ENCODE measurements at regions not wholly inside any gene's neighbourhood (a gene's known extent, or its start where the extent isn't known, plus 50 kb on each side); places are given as distances from the start of the nearest gene placed in this dataset.

DNA sequence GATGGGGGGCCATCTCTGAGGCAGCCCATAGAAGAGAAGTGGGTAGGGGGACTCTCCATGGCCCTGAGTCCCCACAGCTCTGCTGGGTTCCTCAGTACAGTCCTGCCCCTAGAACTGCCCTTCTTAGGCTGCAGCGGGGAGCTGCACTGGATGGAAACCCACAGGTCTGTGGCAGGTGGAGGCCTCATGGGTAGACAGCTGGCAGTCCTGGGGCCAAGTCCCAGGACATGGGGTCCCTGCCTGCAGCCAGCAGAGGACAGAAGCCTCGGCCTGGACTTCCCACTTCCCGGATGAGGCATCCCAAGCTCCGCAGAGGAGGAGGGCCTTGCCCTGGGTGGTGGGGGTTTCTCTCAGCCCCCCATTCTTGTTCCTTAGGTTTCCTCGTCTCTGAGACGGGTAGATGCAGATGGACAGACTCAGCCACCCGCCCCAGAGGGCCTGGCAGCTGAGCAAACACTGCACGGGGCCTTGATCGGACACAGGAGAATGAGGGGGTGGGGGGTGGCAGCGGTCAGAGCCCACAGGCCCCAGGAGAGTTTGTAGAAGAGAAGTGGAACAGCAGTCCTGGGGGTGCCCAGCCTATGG is 153.8 kb downstream of the C9orf50 start:
- intact Hi-C loops (cut with micrococcal nuclease) = no loop called here

GRCh38 chr9:129465834-129466535 is 154.9 kb downstream of the C9orf50 start:
- no peaks in the 10 kb centered on the region for H3K9me3 Mint-ChIP-seq
- no peaks in the 10 kb centered on the region for H3K36me3 Mint-ChIP-seq (ENCODE audit: low read depth)
- peaks cover 16% of the 10 kb centered on the region for H3K4me1 Mint-ChIP-seq (ENCODE audit: low read depth)
- H3K4me3 Mint-ChIP-seq (ENCODE audit: low read depth) = no peak overlapping the region
- H3K27me3 Mint-ChIP-seq (ENCODE audit: low read depth) = no peaks in the 10 kb centered on the region
- DNase-seq (ENCODE audit: low spot score) = no peak
- H3K27ac Mint-ChIP-seq = no peak overlapping the region
- intact Hi-C loops (cut with micrococcal nuclease) = no loop called here

More for the DNA sequence above, 153.8 kb downstream of the C9orf50 start:
- Mint-ChIP-seq H3K27me3 (ENCODE audit: low read depth) (no peaks in the 10 kb centered on the region), H3K27ac (no peak overlapping the region), H3K36me3 (ENCODE audit: low read depth) (no peaks in the 10 kb centered on the region), H3K4me1 (ENCODE audit: low read depth) (peaks cover 18% of the 10 kb centered on the region), H3K4me3 (ENCODE audit: low read depth) (no peak overlapping the region), H3K9me3 (no peaks in the 10 kb centered on the region)
- no peak for DNase-seq (ENCODE audit: low spot score)

- H3K4me1 Mint-ChIP-seq (ENCODE audit: low read depth) = peaks cover 14% of the 10 kb centered on the region
- no peaks in the 10 kb centered on the region for H3K27me3 Mint-ChIP-seq (ENCODE audit: low read depth)
- no peaks in the 10 kb centered on the region for H3K36me3 Mint-ChIP-seq (ENCODE audit: low read depth)
- no peak overlapping the region for H3K4me3 Mint-ChIP-seq (ENCODE audit: low read depth)
- H3K27ac Mint-ChIP-seq = no peak overlapping the region
- intact Hi-C loops (cut with micrococcal nuclease) = no loop called here
- DNase-seq (ENCODE audit: low spot score) = no peak
- no peaks in the 10 kb centered on the region for H3K9me3 Mint-ChIP-seq
Observed at GRCh38 chr9:129464972-129465833, 155.7 kb downstream of the C9orf50 start.

GRCh38 chr9:129463994-129464393 is 156.9 kb downstream of the C9orf50 start:
- DNase-seq (ENCODE audit: low spot score) = no peak
- intact Hi-C loops (cut with micrococcal nuclease) = no loop called here
- Mint-ChIP-seq H3K27ac (no peak overlapping the region), H3K4me1 (ENCODE audit: low read depth) (peaks cover 15% of the 10 kb centered on the region), H3K4me3 (ENCODE audit: low read depth) (no peak overlapping the region), H3K9me3 (no peaks in the 10 kb centered on the region), H3K36me3 (ENCODE audit: low read depth) (no peaks in the 10 kb centered on the region), H3K27me3 (ENCODE audit: low read depth) (no peaks in the 10 kb centered on the region)

DNA sequence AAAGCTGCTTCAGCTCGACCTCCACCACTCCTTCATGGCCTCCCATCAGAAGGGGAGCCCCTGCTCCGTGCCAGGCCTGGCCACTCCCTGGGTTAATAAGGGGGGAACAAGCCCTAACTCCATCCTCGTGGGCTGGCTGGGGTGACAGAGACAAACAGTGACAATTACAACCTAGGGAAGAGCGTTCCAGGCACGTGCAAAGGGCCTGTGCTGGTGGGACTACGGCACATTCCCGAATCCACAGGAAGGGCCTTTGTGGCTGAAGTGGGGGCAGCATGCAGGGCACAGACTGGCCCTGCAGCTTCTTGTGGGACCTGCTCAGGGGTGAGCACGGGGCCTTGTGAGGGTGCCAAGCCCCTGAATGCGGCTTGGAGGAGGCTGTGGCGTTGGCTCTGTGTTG is 157.4 kb downstream of the C9orf50 start:
- peaks cover 20% of the 10 kb centered on the region for H3K4me1 Mint-ChIP-seq (ENCODE audit: low read depth)
- H3K9me3 Mint-ChIP-seq = no peaks in the 10 kb centered on the region
- no peak overlapping the region for H3K4me3 Mint-ChIP-seq (ENCODE audit: low read depth)
- no peak for DNase-seq (ENCODE audit: low spot score)
- intact Hi-C loops (cut with micrococcal nuclease) = no loop called here
- no peak overlapping the region for H3K27ac Mint-ChIP-seq
- H3K36me3 Mint-ChIP-seq (ENCODE audit: low read depth) = no peaks in the 10 kb centered on the region
- no peaks in the 10 kb centered on the region for H3K27me3 Mint-ChIP-seq (ENCODE audit: low read depth)

GRCh38 chr9:129462360-129462759 is 158.5 kb downstream of the C9orf50 start:
- no peaks in the 10 kb centered on the region for H3K9me3 Mint-ChIP-seq
- intact Hi-C loops (cut with micrococcal nuclease) = no loop called here
- no peak overlapping the region for H3K27ac Mint-ChIP-seq
- no peak overlapping the region for H3K4me3 Mint-ChIP-seq (ENCODE audit: low read depth)
- no peaks in the 10 kb centered on the region for H3K36me3 Mint-ChIP-seq (ENCODE audit: low read depth)
- peaks cover 30% of the 10 kb centered on the region for H3K4me1 Mint-ChIP-seq (ENCODE audit: low read depth)
- H3K27me3 Mint-ChIP-seq (ENCODE audit: low read depth) = no peaks in the 10 kb centered on the region
- DNase-seq (ENCODE audit: low spot score) = no peak

DNA sequence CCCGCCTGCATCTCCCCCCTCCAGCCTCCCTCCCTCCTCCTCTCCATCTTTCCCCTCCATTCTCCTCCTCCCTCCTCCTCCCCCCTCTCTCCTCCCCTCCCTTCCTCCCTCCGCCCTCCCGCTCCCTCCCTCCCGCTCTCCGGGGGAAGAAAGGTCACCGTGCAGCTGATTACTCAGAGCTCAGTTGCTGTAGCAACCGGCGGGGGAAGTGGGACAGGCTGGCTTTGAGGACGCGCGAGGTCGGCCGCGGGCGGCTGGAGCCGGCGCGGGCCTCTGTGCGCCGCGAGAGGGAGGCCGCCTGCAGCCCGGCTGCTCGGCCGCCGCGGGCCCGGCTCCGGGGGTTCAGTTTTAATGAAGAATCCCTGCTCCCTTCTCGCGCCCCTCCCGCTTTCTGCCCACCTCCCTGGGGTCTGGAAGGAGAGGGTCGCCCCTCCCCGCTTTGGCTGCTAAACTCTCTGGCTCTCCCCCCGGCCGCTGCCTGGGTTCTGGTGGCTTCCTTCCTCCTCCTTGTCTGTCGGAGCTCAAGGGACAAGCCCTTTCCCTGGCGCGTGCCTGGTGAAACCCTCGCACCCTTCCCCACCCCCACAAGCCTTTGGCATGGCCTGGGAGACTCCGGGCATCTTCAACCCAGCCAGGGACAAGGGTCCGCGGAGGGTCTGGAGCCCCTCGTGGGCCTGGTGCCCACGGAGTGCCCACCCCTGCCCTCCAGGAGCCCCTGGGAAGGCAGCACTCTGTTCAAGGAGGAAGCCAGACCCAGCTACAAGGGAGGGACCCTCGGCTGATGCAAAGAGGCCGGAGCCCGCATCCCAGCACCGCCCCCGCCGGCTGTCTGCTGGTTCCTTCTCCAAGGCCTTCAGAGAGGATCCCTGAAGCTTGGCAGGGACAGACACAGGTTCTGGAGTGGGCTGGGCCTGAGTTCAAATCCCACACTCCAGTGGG is 160.3 kb downstream of the C9orf50 start:
- Mint-ChIP-seq H3K4me1 (ENCODE audit: low read depth) (peaks cover 32% of the 10 kb centered on the region), H3K27me3 (ENCODE audit: low read depth) (peaks cover 3% of the 10 kb centered on the region), H3K9me3 (no peaks in the 10 kb centered on the region), H3K4me3 (ENCODE audit: low read depth) (peak overlapping the region; percentile 74), H3K36me3 (ENCODE audit: low read depth) (no peaks in the 10 kb centered on the region), H3K27ac (peak overlapping the region; percentile 88)
- intact Hi-C loops (cut with micrococcal nuclease) = loop anchor here (1.0 to 2.0 kb wide), 2 partner anchors 28 to 320 kb away; no protein-coding TSS in a partner anchor
- DNase-seq (ENCODE audit: low spot score) = peak; percentile 81

- Mint-ChIP-seq H3K27ac (peak overlapping the region; percentile 76), H3K4me1 (ENCODE audit: low read depth) (peaks cover 30% of the 10 kb centered on the region), H3K27me3 (ENCODE audit: low read depth) (peaks cover 3% of the 10 kb centered on the region), H3K4me3 (ENCODE audit: low read depth) (peak overlapping the region; percentile 37), H3K9me3 (no peaks in the 10 kb centered on the region), H3K36me3 (ENCODE audit: low read depth) (no peaks in the 10 kb centered on the region)
- intact Hi-C loops (cut with micrococcal nuclease) = loop anchor here (1.0 to 2.0 kb wide), 3 partner anchors 29 to 319 kb away; no protein-coding TSS in a partner anchor
- no peak for DNase-seq (ENCODE audit: low spot score)
Observed at GRCh38 chr9:129459547-129460322, 161.2 kb downstream of the C9orf50 start.

DNA sequence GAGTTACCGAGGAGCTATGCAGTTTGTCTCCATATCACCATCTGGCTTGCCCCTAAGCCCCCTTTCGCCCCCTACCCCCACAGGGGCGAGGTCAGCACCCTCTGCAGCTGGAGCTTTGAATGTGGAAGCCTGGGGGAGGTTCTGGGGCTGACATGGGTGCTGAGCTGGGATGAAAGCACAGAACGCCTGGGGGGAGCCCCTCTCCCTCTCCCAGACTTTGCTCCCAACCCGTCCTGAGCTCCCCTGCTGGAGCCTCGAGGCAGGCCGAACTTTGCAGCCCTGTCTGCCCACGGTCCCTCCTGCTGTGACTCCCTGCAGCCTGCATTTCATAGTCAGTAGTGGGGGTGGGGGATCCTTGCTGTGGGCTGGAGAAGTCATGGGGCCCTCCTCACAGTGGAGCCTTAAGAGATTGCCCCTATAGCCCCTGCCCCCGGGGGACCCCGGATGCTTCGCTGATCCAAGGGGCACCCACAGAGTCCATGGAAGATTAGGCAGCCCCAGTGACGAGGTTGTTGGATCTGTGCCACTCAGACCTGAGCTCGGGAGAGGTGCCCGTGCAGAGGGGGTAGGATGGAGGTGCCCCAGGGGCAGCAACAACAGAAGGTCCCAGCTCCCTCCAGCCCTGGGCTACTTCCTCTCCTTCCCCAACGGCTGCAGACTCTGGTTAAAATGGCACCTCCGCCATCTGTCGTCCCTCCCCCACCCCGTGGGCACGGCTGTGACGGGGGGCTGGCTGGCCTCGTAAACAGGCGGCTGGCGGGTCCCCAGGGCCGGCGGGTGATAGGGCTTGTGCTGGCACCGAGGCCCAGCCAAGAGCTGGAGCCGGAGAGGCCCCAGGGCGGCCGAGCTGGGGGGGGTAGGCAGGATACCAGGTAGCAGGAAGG is 162.0 kb downstream of the C9orf50 start:
- intact Hi-C loops (cut with micrococcal nuclease) = loop anchor here (2.0 kb wide), 1 partner anchor 46 kb away; no protein-coding TSS in a partner anchor
- no peak for DNase-seq (ENCODE audit: low spot score)
- Mint-ChIP-seq H3K4me3 (ENCODE audit: low read depth) (no peak overlapping the region), H3K36me3 (ENCODE audit: low read depth) (no peaks in the 10 kb centered on the region), H3K9me3 (no peaks in the 10 kb centered on the region), H3K27ac (peak overlapping the region; percentile 62), H3K4me1 (ENCODE audit: low read depth) (peaks cover 30% of the 10 kb centered on the region), H3K27me3 (ENCODE audit: low read depth) (peaks cover 3% of the 10 kb centered on the region)

- Mint-ChIP-seq H3K9me3 (no peaks in the 10 kb centered on the region), H3K27me3 (ENCODE audit: low read depth) (peaks cover 3% of the 10 kb centered on the region), H3K36me3 (ENCODE audit: low read depth) (no peaks in the 10 kb centered on the region), H3K4me1 (ENCODE audit: low read depth) (peaks cover 30% of the 10 kb centered on the region), H3K4me3 (ENCODE audit: low read depth) (peak overlapping the region; percentile 18), H3K27ac (peak overlapping the region; percentile 68)
- intact Hi-C loops (cut with micrococcal nuclease) = loop anchor here (2.0 kb wide), 1 partner anchor 45 kb away; no protein-coding TSS in a partner anchor
- DNase-seq (ENCODE audit: low spot score) = peak; percentile 67
Observed at GRCh38 chr9:129458155-129458661, 162.7 kb downstream of the C9orf50 start.

DNA sequence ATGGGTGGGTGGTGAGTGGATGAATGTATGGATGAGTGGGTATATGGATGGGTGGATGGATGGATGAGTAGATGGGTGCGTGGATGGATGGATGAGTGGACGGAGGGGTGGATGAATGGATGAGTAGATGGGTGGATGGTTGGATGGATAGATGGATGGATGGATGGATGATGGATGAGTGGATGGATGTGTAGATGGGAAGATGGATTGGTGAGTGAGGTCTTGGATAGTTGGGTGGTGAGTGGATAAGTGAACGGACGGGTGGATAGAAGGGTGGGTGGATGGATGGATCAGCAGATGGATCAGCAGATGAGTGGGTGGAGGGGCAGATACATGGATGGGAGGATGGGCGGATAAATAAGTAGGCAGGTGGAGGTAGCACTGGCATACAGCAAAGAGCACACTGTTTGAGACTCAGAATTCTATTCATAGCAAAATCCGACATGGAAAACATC is 163.5 kb downstream of the C9orf50 start:
- intact Hi-C loops (cut with micrococcal nuclease) = no loop called here
- no peak overlapping the region for H3K27ac Mint-ChIP-seq
- H3K27me3 Mint-ChIP-seq (ENCODE audit: low read depth) = peaks cover 3% of the 10 kb centered on the region
- no peak for DNase-seq (ENCODE audit: low spot score)
- H3K4me1 Mint-ChIP-seq (ENCODE audit: low read depth) = peaks cover 30% of the 10 kb centered on the region
- no peaks in the 10 kb centered on the region for H3K9me3 Mint-ChIP-seq
- no peaks in the 10 kb centered on the region for H3K36me3 Mint-ChIP-seq (ENCODE audit: low read depth)
- no peak overlapping the region for H3K4me3 Mint-ChIP-seq (ENCODE audit: low read depth)

Data from activated T-helper 2 cell treated with anti-CD3 and anti-CD28 coated beads, Interferon-gamma antibody, Interleukin-2, Interleukin-4, amounts not matched to agents 10 μg/mL and 5 μg/mL and 100 μg/mL, durations not matched to agents 14 hours and 24 hours and 36 hours (primary cell).